Stimulated activated CD4-positive, alpha-beta T cell treated with anti-CD3 and anti-CD28 coated beads, Interleukin-15, amount 100 ng/mL, for 1 hour (primary cell): ENCODE measurements at regions not wholly inside any gene's neighbourhood (a gene's known extent, or its start where the extent isn't known, plus 50 kb on each side); places are given as distances from the start of the nearest gene placed in this dataset.
"Not testable (repeated sequence)": the region's sequence is repeated elsewhere in the genome, so short reads cannot be mapped to it uniquely, and the experiment has no call there.

ENCODE experiments used
- DNase-seq, 2 donors: peaks; one replicate each; pipeline ENCODE4 v3.0.0-alpha.2; 2020; ENCODE audit warnings: low read depth in 1 of 2, low spot score in 1 of 2

DNA sequence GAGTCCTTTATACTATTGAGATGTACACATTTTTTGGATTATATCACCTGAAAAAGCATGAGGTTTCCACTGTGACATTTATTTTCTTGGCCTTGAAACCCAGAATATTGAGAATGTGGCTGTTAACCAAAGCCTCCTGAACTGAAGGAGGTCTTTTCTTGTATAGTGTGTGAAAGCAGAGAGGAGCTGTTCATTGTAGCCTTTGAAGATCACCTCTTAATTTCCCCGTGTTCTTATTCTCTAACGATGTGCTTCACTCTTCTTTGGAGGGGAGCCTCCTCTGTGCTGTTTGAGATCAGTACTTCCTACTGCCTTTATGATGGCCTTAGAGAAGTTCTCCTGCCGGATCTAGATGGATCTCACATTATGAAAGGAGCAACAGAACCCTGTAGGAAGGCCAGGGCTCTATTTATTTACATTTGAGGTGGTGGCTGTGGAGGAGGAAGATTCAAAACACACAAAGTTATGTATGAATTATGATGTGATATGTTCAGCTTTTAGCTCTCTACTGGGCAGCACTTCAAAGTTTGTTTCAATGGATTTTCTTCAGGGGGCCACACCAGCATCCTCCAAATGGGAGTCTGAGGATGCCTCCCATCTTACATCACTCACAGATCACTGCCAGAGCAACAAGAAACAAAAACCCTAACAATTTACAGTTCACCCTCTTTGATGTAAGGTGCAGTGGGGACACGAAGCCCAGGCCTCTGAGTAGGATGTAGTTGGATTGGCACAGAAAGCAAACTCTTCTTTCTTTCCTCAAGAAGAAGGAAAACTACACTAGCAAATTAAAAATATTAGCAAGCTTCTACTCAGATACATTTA lies 322.3 kb downstream of the DLEU7 start:
- DNase-seq: no peak

DNA sequence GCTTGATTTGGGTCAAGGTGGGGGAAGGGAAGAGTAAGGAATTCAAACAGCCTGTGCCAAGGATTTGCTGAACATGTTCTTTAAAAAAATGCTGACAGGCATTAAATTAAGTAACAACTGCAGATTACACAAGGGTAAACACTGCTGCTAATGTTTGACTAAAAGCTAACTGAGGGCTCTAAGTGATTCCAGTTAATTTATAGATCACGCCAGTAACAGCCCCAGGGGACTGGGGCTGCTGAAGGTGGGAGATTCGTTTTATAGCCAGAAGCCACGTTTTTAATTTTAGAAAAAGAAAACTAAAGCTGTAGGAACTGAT lies 321.7 kb downstream of the DLEU7 start:
- DNase-seq: no peak

DNA sequence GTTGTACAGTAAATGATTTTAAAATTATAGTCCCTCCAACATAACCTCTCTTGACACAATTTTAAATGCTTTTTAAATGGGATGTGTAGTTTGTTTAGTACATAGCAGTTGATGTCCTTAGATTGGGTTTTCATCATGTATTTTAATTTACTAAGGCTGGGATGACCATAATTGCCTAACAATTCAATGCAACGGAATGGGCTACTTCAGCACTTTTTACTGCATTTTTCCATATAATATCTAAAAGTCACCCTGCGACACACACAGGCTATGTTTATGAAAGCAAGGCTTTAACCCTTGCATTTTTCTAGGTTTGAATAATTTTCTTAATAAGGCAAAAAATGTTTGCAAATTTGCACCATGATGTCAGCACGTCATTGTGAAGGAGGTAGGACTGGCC lies 321.0 kb downstream of the DLEU7 start:
- DNase-seq: no peak

DNA sequence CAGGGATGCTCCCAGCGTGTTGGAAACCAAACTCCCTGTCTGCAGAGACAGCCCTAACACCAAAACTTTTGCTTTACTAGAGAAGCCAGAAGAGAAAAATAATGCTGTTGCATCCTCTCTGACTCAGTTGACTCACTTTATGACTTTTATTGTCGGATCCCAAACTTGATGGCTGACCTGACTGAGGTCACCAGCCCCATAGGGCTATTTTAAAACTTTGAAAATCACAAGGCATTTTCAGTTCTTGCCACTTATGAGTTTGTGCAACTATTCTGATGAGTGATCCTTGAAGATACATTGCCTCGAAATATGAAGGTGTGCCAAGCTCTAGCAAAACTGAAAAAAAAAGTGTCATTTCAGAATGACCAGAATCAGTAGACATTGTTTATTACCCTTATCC lies 320.2 kb downstream of the DLEU7 start:
- DNase-seq: no peak

DNA sequence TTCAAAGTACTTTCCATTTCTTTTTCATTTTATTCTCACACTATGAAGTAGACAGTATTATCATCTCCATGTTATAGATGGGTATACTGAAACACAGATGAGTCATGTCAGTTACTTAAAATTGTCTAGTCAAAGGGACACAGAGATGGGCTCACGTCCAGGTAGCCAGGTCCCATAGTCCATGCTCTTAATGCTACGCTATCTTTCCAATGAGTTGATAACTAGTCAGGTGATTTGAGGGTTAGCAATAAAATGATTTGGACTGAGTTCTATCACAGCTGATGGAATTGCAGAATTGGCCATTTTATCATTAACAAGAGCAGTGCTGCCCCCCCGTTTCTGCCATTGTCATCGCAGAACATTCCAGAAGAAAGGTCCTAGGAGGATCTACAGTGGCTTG lies 318.9 kb downstream of the DLEU7 start:
- DNase-seq: no peak

DNA sequence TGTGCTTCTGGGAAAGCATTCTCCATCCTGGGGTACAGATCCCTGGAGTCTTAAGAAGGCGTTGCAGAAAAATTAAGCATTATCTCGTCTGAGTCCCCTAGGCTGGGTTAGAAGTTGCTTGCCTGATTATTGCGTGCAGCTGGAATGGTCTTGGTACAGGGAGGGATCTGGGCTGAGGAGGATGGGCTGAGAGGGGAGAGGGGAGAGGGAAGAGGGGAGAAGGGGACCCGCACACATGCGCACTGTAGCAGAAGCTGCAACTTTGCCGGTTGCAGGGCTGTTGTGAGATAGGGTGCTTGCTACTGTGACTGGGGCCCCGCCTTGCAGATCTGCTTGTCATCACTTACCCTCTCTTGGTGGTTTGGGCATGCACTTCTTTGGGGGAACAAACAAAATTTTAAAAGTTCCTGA lies 316.8 kb downstream of the DLEU7 start:
- DNase-seq: no peak

DNA sequence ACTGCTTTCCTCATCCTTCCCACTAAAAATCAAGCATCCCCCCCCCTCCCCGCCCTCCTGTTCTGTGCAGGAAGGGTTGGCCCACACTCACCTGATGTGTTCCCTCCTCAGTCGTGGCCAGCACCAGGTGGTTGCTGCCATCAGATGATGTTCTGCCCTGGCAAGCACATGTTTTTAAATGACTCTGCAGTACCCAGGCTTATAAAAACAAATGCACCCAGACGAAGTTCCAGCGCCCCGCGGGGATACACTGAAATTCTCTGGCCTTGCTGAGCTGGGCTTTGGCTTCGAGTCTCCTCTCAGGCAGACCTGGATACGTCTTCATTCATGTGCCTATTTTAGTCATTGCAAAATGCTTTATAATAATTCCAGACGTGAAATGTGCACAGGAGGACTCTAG lies 316.3 kb downstream of the DLEU7 start:
- DNase-seq: no peak

DNA sequence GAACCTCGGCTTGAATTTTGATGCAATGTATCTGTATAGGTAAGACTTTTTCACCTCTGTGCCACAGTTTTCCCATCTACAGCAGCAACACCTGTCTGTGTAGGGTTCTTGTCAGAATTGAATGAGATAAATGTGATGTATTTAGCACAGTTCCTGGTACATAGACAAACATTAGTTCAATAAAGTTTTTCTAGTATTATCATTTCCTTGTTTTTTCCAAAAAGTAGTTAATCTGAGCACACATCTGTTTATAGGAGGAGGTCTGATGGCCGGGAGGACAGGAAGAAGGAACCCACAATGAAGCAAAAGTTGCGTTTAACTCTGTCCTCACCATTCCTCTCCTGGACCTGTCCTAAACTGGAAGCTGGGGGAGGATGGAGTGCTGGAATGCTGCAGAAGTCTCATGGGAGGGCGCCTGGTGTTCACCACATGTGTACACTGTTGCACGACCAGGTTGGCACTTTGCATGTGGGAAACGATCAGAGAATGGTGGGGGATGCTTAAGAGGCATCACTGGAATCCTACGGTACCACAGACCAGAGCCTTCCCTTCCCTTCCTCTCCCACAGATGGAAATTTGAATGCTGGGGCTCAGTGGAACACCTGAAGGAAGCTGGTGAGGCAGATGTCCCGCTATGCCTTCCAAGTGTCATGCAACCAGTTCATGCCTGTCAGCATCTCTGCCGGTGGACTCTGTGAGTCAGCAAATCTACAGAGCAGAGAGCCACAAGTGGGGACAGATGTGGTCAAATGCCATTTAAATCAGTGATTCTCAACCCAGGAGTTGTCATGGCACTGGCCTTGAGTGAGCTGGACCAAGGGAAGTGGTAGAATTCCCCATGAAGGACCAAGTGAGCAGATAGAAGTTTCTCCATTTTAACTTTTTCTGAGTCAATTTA lies 315.6 kb downstream of the DLEU7 start:
- DNase-seq: no peak

DNA sequence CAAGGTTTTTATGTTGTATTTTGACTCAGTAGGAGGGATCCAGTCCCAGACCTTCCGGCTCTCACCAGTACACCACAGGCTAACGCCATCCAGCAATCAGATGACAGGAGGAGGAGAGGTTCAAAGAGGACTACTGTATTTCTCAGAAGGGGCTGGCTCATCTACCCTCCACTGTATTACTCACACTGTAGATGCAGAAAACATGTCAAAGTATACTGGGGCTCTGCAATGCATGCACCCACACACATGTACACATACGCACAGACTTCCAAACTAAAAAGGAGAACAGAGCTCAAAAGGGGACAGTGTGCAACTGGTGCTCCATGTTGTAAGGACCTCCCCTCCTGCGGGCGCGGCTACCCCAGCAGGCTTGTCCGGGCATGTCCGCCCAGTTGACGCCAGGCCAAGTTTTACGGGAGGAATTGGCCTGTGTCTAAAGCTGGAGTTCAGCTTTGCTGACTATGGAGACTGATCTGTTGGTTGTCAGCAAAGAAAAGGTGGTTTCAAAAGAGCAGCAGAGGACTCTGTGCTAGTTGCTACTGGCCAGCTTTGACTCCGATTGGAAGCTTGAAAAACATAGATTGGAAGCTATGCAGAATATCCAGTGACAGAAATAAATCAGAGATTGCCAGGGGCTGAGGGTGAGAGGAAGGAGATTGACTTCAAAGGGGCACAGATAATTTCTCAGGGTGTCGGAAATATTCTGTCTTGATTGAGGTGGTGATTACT lies 314.2 kb downstream of the DLEU7 start:
- no peak for DNase-seq

DNA sequence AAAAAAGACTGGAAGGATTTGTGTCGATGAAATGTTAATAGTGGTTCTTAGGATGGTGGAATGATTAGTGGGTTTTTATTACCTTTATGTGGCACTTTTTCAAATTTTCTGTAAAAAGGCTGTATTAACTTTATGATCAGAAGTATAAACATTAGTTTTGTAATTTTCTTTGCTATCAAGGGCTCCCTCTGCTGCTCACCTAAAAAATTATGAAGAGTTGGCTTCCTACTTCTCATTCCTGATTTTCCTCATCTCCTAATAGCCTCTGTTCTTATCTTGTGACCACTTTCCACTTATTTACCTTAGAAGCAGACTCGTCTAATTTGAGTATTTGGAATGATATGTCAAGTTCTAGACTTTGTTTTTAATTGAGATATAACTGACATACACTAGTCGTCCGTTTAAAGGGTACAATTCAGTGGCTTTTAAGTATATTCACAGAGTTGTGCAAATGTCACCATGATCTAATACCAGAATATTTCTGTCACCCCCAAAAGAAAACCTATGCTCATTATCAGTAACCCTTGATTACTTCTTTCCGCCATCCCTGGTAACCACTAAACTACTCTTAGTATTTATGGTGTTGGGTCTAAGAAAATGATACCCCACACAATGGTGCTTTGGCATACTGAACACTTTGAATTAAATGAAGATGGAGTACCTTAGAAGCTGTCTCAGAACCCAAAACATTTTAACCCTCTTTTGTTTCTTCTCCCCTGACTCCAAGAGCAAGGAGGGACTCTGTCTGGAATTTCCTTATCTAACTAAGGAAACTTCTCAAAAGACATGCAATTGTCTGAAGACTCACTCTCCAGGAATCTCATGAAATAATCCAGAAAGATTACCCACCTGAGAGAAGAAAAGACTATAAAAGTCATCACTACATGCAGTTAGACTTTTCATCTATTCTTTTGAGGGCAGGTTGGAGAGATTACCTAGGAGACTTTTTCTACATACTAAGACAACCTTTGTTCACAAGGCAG lies 311.3 kb downstream of the DLEU7 start:
- no peak for DNase-seq

DNA sequence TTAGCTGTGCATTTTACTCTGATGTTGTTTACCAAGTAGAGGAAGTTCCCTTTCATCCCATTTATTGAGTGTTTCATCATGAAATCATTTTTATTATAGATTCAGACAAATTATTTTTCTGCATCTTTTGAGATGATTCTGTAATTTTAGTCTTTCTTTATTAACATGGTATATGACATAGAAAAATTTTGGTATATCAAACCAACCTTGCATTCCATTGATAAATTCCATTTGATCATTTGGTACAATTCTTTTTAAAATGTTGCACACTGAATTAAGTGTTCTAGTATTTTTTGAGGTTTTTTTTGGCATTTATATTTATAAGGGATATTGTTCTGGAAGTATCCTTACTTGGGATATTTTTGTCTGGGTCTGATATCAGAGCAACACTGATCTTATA lies 308.4 kb downstream of the DLEU7 start:
- no peak for DNase-seq

DNA sequence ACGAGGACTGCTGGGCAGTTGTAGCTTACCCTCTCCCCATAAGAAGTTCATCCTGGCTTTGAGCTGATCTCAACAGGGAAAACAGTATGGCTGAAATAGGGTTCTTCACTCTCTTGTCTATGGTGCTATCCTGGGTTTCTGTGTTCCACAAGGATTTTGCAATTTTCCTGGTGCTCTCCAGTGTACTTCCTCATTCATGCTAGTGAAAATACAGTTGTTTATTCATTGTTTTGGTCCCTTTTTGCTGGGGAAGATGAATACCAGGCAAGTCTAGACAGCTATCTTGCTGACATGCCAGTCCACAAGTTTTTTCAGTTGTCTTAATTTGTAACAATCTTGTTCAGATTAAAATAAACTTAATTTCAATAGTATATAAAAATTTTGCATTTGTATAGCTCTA lies 306.5 kb downstream of the DLEU7 start:
- no peak for DNase-seq

DNA sequence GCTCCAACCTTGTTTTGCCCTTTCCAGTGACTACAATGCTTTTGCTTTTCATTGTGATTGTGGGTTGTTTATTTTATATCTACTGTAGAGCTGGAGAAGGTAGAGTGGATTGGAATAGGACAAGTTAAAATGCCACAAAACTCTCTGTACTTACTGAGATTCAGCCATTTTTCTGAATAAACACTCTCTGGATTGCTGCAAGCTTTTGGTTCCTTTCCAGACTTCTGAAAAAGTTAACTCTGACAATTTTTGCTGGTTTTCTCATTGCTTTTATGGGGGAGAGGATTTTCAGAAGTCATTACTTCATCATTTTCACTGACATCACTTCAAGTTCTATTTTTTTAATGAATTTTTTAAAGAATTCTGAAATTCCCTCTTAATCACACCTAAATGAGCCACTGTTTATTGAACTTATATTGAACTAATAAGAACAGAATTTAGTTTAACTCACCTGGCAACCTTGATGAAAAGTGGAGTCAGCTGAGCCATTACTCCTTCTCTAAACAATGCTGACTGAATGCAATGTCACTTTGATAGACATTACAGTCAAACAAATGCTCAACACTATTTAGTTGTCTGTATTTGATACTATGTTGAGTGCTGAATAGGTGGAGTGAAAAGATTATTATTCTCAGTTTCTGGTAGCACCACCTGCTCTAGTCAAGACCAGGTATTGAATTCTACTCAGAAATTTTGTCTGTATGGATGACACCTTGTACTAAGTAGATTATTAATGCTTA lies 303.5 kb downstream of the DLEU7 start:
- no peak for DNase-seq

DNA sequence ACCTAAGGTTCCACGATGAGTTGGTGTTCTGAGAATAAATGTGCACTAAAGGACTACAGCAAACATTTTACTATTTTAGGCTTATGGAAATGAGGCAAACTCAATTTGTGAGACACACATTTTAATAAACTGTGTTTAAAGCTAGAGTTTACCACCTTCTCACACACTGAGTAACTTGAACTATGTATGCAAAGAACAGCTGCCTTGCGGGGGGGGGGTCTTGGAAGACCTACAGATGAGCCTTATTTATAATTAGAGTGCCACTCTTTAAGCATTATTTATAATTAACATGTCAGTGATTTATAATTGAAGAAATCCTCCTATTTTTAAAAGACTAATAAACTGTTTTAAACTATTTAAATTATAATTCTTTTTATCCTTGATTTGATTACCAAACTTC lies 300.4 kb downstream of the DLEU7 start:
- no peak for DNase-seq

DNA sequence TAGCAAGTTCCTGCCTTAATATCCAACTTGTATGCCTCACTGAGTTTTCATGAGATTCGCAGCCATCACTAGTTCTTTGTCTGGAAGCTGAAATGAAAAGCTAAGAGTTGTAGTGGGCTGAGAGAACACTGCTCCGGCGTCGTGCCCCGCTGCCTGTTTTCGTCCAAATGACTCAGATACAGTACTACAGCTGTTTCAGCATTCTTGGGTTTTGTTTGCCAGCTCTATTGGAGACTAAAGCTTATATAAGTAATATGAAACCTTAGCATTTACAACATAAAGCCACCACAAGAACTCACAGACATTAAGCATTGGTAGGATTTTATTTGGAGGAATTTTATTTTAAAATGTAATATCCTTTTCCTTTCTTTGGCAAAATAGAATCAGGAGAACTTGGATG lies 299.7 kb downstream of the DLEU7 start:
- DNase-seq: no peak

DNA sequence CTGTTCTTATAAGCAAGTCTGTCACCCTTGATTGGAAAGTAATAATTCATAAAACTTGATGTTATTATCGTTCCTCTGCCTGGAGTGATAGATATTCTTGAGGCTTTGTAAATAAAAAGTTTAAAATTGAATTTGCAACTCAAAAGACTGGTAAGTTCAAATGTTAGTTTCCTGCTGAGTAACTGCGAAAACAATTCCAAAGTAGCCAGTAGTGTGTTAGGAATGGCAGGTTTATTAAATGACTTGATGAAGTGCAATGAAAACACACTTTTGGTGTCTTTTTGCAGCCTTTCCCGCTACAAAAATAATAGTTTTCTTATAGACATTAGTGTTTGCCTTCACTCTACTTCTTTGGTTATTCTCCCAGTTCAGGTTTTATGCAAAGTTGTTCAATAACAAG lies 299.3 kb downstream of the DLEU7 start:
- no peak for DNase-seq

DNA sequence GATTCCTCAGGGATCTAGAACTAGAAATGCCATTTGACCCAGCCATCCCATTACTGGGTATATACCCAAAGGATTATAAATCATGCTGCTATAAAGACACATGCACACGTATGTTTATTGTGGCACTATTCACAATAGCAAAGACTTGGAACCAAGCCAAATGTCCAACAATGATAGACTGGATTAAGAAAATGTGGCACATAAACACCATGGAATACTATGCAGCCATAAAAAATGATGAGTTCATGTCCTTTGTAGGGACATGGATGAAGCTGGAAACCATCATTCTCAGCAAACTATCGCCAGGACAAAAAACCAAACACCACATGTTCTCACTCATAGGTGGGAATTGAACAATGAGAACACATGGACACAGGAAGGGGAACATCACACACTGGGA lies 296.3 kb downstream of the DLEU7 start:
- not testable (repeated sequence) for DNase-seq

DNA sequence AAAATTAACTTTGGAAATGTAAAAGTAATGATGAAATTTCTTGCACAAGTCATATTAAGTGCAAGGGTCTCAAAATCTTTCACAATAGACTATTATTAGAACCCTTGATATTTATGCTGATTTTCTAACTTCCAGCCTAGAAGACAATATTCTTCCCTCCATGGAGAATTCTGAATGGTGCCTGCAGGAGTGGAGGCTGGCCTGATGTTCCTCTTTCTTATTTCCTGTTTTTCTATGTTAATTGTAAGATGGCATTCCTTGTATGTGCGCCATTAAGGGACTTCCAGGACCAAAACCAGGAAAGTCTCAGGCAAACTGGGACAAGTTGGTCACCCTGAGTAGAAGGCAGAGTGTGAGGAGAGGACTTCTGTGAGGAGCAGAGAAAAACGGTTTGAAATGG lies 294.9 kb downstream of the DLEU7 start:
- no peak for DNase-seq

DNA sequence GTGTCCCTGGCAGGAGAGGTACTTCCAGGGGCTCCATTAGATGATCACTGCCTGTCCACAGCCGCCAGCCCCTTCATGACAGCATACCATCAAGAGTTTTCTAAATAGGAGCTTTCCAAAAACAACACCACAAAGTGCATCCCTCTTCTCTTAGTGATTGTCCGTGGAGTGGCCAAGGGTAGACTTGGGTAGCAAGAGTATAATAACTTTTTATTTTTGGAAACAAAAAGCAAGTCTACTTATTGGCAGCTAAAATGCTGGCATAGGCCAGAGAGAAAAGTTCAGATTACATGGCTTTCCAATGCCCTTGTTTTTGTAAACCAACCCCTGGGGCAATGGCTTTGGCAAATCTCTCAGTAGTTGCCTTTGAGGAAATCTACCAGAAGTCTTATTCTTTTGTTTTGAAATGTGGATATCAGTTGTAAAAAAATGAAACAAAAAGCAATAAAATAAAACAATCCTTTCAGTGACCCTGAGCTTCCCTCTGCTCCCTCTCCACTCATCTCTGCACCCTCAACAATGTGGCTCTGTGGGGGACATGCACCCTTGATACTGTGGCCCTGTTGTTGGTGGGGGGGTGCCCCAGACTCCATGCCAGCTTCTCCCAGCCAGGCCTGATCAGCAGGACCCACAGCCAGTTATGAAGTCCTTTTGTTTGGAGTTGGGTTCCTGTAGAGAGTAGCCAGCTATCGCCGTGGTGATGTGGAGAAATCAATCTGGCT lies 294.1 kb downstream of the DLEU7 start:
- no peak for DNase-seq
